HG02852 (cell line): ENCODE measurements at regions not wholly inside any gene's neighbourhood (a gene's known extent, or its start where the extent isn't known, plus 50 kb on each side); places are given as distances from the start of the nearest gene placed in this dataset.
"Not testable (repeated sequence)": the region's sequence is repeated elsewhere in the genome, so short reads cannot be mapped to it uniquely, and the experiment has no call there.

Experiments used
- ATAC-seq: cut with Tn5 transposase; IDR thresholded peaks from one replicate; pipeline ENCODE4 v1.9.1; 2021; ENCODE audit warnings: mild to moderate bottlenecking, moderate library complexity; ENCODE audit not compliant: unreplicated experiment

DNA sequence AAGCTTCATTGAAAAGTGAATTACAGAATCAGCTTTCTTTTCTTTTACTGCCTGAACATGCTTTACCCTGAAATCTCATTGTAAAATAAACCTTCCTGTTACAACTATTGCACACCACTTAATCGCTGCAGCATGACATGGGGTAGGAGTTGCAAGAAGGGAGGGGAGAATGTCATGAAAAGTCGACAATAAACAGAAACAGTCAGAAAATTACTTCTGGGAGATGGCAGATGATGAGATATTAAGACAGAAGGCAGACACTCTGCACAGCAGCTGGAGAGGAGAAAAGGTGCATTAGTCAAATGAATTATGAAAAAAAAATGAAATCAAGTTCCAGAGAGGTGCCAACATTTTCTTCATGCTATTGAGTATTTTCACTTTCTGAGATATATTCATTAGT, 287.7 kb downstream of the PCDH7 start:
- no peak for ATAC-seq

DNA sequence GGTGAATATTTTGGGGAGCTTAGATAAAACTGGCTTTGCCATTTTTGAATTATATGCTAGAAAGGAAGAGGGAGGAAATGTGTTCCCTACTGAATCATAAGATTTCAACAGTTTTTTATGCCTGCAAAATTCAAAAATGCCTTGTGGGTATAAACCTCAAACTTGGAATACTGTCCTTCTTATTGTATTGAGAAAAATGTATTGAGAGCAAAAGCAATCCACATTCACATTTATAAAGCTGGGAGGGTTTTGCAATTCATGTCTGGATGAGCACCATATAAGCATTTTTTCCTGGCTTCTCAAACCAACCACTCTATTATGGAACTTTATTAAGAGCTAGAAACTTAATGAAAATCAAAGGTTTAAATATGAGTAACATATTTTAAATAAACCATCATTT, 289.8 kb downstream of the PCDH7 start:
- ATAC-seq, result no peak

DNA sequence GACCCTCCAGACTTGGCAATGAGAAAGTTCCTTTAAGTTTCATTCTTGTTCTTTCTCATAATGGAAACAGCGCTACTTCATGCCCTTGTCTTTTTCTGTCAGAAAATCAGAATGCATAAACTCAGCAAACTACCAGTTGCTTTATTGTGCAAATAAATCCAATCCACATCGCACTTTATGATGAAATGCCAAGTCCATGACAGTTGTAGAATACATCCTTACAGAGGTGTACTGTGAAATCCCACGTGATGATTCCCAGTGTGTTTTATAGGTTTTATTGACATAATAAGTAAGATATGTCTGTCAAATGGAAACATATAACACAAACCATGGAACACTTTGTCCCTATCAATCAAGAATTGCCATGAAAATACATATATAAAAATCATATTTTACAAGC, 295.0 kb downstream of the PCDH7 start:
- no peak for ATAC-seq

- no peak for ATAC-seq
These were observed 296.3 kb downstream of the PCDH7 start for GRCh38 chr4:31016322-31017061.

DNA sequence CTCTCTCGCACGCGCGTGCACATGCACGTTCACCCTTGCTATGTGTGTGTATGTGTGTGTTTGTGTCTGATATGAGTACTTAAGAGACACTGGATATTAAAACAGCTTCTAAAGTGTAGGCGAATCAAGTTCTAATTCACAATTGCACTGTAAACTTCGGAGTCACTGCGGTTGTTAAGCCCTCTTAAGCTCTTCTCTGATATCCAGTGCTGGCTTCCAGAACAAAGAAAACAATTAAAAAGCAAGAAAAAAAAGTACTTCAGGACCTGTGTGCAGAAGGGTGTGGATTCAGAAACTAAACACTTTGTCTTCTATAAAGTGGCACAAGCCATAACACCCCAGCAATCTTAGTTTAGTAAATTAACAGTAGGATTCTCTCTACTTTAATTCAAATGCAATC, 300.2 kb downstream of the PCDH7 start:
- no peak for ATAC-seq

DNA sequence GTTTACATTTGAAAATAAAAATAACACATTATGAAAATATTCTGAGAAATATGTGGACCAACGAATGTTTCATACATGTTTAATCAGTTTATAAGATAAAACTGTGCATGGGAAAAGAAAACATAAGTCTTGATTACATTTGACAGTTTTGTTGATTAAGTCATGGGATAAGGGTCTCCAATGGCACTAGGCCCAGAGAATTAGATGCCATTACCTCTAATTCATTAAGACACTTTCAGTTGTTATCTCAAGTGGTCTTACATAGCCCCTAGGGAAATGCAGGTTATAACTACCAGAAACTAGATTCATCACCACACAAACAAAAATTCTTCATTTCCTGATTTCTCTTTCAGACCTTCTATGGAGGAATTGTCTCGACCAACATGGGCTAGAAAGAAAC, 300.8 kb downstream of the PCDH7 start:
- ATAC-seq, result no peak

DNA sequence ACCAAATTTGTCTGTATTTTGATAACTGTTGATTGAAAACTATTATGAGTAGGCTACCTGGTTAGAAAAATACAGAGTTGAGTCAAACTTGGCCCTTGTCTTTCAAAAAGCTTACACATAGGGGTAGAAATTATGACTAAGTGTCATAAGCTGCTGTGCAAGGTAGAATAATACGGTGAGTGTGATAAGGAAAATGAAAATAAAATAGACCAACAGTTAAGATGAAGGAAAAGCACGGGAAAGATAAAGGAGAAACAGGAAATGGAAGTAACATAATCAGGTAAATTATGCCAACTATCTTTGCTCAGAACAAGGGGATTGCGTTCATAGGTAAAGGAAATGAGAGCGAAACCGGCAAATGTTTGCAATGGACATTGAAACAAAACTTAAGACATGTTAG, 302.5 kb downstream of the PCDH7 start:
- no peak for ATAC-seq

GRCh38 chr4:31023109-31023508, 302.9 kb downstream of the PCDH7 start:
- ATAC-seq, result no peak

DNA sequence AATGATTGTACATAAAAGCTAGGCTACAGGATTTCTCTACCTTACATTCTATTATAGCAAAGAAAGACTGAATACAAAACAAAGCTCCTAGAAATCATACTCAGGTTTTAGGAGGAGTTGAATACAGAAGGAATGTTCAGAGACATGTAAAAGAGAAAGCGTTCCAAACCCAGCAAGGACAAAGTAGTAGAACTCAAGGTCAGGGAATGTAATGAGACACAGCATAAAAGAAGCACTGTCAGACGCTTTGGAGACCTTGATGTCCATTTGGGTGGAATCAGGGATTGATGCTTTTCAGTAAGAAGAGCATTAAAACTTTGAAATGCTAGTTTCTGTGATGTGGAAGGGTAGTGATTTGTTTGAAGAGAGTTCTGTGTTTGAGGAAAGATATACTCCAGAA, 303.6 kb downstream of the PCDH7 start:
- ATAC-seq, result no peak

GRCh38 chr4:31024781-31025180, 304.6 kb downstream of the PCDH7 start:
- ATAC-seq, result not testable (repeated sequence)

- ATAC-seq, result no peak
These were observed 306.1 kb downstream of the PCDH7 start for GRCh38 chr4:31026256-31026655.

DNA sequence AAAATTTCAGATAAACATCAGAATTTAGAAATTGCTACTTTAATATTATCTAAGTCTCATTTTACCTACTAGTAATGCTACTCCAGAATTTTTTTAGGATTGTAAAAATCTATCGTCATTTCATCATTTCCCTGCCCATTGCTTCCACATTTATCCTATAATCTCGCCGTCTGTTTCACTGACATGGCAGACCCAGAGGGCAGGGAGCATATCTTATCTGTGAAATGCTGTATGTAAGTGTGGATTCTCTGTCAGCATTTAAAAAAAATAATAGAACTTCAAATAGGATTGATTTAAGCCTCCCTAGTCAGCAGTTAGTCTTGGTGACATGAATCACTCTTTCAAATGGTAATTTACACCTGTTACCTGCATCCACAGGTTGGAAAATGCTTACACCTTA, 314.4 kb downstream of the PCDH7 start:
- no peak for ATAC-seq

- ATAC-seq, result no peak
These were observed 315.6 kb downstream of the PCDH7 start for GRCh38 chr4:31035761-31036160.

DNA sequence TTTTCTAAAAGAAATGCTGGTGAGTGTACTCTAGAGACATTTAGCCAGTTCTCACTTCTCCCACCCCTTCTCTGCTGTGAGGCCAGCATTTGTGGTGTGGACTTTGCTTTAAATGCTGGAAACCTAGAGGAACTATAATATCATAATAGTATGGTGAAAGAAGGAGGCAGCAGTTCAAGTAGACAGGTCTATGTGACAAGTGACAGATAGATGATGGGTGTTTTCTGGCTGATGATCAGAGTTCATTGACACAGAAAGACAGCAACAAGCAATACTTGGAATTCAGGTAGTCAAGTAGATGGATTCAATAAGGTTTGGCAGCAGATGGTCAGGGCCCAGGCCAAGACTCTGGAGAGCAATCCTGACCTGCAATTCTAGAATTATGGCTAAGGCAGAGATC, 317.5 kb downstream of the PCDH7 start:
- ATAC-seq, result no peak

- no peak for ATAC-seq
These were observed 319.2 kb downstream of the PCDH7 start for GRCh38 chr4:31039382-31039781.

DNA sequence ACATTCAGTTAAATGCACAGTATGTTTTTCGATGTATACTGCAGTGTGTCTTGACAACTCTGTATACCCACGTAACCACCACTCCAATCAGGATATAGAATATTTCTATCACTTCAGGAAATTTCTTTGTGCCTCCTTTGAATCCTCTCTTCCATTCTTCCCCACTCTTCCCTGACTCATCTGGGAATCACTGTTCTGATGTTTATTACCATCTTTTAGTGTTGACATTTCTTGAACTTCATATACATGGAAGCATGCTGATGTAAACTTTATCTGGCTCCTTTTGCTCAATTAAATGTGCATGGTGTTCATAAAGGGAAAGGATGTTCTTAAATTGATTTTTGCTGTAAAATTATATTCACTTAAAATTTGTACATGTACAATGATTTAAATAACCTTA, 319.9 kb downstream of the PCDH7 start:
- ATAC-seq, result no peak

DNA sequence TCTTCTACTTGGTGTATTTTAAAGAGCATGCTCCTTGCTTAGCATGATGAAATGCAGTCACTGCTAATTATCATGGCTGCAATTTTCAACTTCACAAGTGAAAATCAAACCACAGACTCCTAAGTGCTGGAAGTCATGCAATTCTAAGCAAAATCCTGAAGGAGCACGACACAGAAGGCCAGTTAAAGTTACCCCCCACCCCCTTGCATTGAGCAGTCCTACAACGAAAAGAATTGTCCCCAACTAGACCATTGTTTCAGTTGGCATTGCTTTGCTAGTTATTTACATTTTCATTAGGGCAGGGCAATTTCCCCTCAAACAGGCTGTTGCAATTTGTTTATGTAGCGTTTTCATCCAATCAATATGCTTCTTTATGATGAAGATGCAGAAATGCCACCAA, 321.2 kb downstream of the PCDH7 start:
- ATAC-seq, result no peak

DNA sequence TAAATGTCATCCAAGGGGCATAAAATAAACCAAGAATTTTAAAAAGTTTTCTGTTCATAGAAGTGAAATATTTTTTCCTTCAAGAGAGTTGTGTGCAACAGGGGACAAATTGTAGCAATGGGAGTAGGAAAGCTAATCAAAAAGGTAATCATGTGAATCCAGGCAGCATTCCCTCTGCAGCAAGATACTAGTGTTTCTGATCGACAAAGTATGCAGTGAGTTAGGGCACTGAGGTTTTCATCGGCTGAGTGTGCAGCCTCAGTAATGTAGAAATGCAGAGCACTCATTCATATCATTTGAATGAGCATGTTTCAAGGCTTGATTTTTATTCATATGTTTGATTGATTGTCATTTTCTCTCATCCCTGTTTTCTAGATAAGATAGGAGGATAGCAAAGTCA, 321.7 kb downstream of the PCDH7 start:
- no peak for ATAC-seq

GRCh38 chr4:31043382-31044062, 323.4 kb downstream of the PCDH7 start:
- ATAC-seq, result no peak

GRCh38 chr4:31045151-31045550, 325.0 kb downstream of the PCDH7 start:
- ATAC-seq, result no peak

GRCh38 chr4:31045724-31046318, 325.7 kb downstream of the PCDH7 start:
- ATAC-seq, result no peak

DNA sequence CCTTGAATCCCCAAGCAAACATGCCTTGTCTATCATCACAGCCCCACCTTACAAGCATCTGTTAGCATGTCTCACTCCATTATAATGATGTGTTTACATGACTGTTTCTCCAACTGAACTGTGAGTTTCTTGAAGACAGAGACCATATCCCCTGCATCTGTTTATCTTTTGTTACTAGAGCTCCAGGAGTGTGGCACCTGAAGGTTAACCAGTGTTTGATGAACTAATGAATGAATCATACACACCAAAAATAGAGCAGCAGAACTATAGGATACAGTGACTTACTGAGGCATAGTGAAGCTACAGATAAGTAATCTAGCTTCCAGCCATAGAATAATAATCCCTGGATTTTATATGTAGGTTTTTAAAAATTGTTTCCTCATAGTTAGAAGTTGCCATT, 331.0 kb downstream of the PCDH7 start:
- no peak for ATAC-seq
